ENCODE measurements at regions not wholly inside any gene's neighbourhood (a gene's known extent, or its start where the extent isn't known, plus 50 kb on each side); places are given as distances from the start of the nearest gene placed in this dataset.
"Not testable (repeated sequence)": the region's sequence is repeated elsewhere in the genome, so short reads cannot be mapped to it uniquely, and the experiment has no call there.

DNA sequence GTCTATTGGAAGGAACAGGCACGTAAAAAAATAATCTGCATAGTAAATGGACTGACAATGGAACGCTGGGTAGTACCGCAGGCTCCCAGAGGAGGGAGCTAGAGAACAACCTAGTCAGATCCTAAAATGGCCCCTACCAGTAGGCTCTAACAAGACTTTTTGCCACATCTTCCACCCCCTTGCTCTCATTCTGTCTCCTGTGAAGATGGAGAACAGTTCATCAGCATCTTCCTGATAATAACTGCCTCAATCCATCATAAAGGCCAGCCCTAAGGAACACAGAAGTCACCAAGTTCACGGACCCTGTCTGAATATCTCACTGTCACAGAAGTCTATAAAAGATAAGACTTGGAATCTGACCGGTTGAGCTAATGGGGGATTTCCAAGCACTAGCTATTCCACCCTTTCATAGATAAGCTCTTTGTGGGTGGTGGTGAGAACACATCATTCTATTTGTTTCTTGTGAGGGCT is 133.4 kb downstream of the SLC1A3 start:
- peak; percentile 62 for DNase-seq (ENCODE audit: low read depth)

DNA sequence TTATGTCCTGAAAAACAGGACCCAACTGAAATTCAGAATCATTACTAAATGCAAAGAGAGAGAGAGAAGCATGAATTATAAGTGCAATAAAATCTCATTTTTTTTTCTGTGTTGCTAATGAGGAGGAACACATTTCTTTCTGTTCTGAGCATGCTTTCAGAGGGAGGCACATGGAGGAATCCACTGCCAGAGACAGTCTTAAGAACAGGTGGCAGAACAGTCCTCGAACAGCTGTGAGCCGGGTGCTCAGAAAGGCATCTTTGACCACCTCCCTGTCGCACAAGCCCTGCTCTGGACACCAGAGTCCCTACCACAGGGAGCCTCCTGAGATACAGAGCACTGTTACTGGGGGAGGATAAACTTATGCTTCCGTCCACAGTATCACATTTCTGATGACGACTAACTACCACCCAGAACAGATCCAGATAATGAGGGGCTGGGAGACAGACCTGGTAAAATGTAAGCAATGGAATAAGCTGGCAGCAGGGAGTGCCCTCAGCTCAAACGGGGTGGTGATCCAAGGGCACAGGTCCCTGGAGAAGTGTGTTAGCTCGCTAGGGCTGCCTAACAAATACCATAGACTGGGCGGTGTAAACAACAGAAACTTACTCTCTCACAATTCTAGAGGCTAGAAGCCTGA is 134.0 kb downstream of the SLC1A3 start:
- no peak for DNase-seq (ENCODE audit: low read depth)

DNA sequence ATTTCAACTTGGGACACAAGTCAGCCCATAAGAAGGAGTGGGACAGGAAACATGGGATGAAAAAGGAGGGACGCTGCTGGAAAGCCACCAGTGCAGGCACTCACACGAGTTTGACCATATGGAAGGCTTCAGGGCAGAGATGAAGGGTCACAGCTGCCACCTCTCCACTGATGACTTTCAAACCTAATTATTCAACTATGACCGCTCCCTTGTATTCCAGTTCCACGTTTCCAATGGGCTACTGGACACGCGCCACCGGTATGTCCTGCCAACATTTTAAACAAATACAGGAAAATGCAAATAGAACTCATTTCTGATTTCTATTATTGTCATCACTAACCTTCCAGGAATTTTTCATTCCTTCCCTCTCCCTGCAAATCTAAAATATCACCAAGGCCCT is 134.7 kb downstream of the SLC1A3 start:
- no peak for DNase-seq (ENCODE audit: low read depth)

DNA sequence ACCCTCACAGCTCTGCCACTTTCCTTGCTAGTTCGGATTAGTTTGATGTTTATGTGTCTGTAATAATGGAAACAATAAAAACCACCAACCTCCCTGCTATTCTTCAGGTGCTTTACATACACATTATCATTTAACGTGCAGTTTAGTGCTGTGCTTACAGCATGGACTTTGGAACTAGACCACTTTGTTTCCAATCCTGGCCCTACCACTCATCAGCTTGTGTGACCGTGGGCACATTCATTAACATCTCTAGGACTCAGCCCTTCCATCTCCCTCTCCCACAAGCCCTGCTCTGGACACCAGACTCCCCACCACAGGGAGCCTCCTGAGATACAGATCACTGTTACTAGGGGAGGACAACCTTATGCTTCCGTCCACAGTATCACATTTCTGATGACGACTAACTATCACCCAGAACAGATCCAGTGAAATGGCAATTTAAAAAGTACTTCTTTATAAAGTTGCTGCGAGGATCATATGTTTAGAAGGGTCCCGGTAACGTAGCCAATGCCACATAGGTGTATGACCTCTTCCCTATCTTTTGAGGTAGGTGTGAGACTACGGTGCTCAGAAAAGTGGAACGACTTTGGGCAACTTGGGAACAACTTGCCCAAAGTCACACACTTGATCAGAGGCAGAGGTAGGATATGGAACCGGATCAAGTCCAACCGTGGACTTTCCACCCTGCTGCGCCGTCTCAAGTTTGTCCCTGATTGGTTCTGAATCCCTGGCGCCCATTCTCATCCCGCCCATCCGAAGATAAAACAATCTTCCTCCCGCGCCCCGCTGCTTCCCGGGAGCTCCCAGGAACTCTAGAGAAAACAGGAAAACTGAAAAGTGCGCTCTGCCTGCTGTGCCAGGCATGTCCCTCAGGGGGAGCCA is 132.4 kb upstream of the NIPBL start:
- DNase-seq (ENCODE audit: low read depth) = peak; percentile 28

DNA sequence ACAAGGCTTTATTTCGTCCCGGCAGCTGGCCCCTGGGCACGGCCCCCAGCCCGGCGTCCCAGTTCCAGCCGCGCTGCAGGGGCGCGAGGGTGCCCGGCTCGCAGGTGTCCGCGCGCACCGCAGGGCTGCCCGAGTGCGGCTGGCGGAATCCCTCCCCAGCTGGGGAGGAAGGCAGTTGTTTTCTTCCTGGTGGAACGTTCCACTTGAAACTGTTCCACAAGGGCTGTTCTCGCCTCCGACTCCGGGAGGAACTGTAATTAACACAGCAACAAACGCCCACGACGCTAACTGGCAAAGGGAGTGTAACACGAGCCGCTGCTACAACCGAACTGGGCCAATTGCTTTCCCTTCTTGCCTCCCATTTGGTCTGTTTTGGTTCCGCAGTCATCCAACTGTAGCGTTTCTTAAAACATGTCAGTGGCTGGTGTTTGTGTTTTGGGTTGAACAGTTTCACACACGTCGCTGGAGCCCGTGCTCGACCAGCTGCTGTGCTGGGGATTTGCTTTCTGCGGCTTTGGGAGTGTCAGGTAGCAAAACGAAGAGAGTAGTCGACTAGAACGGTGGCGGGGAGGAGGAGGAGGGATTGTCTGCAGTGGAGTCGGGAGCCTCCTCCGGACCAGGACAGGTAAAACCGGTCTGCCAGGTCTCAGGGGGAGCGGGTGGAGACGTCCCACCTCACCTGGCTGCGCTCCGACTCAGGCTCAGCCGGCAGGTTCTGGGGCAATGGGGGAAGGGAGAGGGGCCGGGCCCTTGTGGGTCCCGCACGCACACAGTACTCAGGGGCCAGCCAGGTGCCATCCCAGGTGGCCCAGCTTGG is 131.6 kb upstream of the NIPBL start:
- no peak for DNase-seq (ENCODE audit: low read depth)

DNA sequence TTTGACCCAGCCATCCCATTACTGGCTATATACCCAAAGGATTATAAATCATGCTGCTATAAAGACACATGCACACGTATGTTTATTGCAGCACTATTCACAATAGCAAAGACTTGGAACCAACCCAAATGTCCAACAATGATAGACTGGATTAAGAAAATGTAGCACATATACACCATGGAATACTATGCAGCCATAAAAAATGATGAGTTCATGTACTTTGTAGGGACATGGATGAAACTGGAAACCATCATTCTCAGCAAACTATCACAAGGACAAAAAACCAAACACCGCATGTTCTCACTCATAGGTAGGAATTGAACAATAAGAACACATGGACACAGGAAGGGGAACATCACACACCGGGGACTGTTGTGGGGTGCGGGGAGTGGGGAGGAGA is 128.8 kb upstream of the NIPBL start:
- DNase-seq (ENCODE audit: low read depth) = not testable (repeated sequence)

DNA sequence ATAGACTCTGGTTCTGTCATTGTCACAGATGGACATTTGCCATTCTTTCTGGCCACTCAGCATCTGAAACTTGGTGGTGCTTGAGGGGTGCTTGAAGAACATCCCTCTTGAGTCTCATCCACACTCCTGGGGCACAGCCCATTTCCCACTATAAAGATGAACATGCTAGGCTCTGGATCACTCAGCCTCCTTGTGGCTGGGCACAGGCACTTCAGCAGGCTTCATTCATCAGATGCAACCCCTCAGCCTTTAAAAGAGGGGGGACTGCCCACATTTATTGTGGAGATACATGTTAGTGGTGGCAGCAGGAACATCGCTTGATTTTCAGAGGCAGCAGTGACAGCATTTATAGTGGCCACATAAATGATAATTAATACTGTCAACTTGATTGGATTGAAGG is 124.7 kb upstream of the NIPBL start:
- DNase-seq (ENCODE audit: low read depth) = no peak

DNA sequence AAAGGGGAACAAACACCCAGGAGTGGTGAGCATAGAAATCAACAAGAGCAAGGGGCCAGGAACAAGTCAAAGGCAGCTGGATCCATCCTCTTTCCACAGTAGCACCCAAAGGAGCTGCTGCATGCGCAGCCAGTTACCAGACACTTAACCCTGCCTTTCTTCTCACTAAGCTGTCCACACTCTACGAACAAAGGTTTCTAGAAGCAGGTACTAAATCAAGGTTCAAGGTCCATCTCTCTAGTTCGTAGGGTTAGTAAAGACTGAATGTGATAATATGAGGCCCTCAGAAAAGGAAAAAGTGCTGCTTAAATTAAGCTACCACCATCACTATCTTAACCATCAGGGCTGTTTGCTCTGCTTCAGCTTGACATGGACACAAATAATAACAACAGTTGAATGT is 121.2 kb upstream of the NIPBL start:
- DNase-seq (ENCODE audit: low read depth) = no peak

DNA sequence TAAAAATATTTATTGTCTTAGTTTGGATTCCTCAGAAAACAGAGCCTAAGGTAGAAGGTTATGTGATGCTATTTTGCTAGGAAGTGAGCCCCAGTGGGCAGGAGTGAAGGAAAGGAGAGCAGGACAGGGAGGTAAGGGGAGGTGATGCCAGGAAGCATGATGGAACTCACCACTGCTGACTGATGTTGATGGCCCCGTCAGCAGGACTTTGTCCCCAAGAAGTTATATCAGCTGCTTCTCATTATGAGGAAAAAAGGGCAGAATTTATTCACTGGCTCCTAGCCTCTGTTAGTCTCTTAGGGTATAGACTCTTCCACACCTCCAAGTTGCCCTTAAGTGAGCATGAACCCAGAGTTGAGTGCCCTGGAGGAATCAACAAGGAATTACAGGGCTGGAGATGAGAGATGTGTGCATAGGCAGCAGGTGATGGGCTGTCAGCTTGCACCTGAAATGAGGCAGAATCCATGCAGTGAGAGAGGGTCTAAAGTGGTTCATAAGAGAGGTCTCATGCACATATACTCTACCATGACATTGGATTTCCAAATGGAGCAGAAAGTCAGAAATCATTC is 120.6 kb upstream of the NIPBL start:
- DNase-seq (ENCODE audit: low read depth) = no peak

DNA sequence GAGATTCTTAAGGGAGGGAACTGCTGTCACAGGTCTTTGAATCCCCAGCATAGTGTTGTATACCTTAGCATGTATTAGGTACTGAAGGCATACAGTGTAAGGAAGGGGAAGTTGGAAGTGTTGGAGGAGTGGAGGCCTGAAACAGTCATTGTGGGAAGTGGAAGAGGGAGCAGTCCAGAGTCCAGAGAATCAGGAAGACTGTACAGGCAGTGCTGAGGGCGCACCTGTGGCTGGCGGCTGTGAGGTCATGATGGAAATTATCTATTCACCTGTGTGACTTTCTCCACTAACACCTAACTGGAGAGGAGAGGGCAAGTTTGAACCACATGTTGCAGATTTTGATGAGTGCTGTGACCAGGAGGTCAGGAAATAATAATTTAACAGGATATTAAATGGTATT is 119.7 kb upstream of the NIPBL start:
- no peak for DNase-seq (ENCODE audit: low read depth)

DNA sequence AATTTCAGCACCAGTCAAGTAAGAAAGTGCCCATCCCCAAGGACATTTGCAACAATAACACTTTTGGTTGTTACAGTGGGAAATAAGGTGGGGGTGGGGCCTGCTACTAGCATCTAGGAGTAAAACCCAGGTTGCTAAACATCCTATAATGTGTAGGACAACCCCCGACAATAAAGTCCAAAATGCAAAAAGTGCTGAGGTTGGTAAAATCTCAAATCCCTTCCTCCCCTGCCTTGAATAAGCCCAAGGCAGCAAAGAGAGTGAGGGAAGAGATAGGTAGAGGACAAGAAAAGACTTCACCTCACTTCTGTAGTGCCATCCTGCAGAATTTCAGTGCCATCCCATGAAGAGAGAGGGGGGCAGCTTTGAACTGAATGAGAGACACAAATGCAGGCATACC is 117.5 kb upstream of the NIPBL start:
- DNase-seq (ENCODE audit: low read depth) = no peak

DNA sequence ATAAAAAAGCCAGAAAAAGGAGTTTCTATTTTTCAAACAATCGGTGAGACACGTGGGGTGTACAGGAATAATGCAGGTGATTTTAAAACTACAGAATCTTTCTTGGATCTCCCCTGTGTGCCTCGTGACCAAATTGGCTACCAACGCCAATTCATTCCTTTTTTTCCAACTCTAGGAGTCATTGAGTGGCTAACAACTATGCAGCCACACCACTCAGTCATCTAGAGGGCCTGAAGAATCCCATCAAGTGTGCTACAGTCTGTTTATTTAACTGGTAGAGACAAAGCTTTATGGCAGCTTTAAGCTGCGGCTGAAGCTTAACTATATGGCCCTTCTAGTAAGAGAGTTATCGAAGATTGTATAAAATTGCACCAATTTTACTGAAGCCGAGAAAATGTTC is 113.1 kb upstream of the NIPBL start:
- DNase-seq (ENCODE audit: low read depth) = no peak

DNA sequence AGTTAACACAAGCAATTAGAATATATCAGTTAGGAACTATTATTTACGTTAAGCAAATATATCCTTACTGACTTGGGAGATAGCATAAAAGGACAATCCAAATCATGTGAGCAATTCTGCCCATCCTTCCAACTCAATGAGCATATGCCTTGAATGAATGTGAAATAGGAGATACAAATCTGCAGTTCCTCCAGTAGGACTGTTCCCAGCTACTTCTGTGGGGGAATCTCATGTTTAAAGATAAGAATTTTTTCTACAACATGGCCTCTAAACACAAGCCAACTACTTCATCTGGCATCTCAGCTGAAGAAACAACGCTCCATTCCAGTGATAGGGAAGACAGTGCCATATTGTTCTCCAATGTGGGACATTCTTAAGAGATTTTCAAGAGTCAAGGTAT is 110.7 kb upstream of the NIPBL start:
- DNase-seq (ENCODE audit: low read depth) = no peak

DNA sequence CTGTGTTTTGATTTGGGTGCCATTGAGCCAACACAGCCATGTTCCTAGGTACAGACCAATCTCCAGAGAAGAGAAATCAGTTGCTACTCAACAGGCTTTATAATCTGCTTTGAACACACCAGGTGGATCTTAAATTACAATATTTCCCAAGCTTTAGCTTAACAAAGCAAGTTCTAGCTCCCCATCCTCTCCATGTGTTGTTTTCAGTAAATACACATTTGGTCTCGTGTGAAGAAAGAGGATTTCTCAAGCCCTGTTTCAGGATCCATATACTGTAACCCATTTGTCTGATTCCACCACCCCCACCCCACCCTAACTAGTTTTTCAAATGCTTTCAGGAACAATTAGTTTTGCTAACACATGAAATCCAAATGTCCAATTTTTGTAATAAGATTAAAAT is 109.6 kb upstream of the NIPBL start:
- DNase-seq (ENCODE audit: low read depth) = no peak

DNA sequence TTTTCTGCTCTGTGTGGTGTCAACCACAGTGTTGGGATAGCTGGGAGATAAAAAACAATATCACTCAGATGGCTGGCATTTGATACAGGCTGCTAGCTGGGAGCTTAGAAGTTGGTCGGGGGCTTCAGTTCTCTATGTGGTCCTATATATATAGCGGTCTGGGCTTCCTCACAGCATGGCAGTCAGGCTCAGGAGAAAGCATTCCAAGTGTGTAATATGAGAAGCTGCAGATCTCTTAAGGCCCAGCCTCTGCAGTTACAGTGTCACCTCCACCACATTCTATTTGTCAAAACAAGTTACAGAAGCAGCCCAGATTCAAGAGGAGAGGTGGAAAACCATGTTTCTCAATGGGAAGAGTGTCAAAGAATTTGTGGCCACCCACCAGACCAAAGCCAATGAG is 108.1 kb upstream of the NIPBL start:
- DNase-seq (ENCODE audit: low read depth) = no peak

DNA sequence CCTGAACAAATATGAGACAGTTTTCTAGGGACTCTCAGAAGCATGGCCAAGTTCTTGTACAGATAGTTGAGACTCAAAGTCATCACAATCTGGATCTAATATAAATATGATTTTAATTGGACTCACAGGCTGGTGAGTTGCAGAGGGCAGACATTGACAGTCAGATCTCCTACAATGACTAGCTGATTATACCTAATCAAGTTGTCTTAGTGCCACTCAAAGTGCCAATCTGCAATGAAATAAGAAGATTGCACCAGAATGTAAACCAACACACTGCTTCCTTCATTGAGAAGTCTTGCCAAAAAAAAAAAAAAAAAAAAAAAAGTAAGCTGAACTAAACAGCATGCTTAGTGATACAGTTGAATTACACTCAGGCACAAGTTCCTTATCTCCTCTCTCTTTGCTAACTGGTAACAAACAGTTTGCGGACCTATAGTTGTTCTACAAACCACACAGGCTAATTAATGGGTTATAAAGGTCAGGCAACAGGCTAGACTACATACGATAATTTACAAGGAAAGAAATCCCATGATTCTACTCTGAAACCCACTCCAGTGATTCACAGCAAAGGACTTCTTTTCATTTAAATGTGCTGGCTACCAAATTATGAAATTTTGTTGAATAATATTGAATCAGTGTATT is 107.3 kb upstream of the NIPBL start:
- no peak for DNase-seq (ENCODE audit: low read depth)

DNA sequence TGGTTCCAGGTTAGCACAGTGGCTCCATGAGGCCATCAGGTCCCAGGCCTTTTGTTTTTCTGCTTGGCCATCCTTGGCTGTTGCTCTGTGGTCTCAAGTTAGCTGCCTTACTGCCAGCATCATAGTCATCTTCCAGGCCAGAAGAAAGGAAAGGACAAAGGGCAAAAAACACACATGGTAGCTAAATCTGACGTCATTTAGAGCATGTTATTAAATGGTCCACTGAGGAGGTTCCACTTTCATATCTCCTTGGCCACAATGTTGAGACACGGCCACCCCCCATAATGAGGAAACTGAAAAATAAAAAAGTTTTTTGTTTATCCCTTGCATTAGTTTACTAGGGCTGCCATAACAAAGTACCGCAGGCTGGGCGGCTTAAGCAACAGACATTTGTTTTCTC is 106.4 kb upstream of the NIPBL start:
- DNase-seq (ENCODE audit: low read depth) = no peak

DNA sequence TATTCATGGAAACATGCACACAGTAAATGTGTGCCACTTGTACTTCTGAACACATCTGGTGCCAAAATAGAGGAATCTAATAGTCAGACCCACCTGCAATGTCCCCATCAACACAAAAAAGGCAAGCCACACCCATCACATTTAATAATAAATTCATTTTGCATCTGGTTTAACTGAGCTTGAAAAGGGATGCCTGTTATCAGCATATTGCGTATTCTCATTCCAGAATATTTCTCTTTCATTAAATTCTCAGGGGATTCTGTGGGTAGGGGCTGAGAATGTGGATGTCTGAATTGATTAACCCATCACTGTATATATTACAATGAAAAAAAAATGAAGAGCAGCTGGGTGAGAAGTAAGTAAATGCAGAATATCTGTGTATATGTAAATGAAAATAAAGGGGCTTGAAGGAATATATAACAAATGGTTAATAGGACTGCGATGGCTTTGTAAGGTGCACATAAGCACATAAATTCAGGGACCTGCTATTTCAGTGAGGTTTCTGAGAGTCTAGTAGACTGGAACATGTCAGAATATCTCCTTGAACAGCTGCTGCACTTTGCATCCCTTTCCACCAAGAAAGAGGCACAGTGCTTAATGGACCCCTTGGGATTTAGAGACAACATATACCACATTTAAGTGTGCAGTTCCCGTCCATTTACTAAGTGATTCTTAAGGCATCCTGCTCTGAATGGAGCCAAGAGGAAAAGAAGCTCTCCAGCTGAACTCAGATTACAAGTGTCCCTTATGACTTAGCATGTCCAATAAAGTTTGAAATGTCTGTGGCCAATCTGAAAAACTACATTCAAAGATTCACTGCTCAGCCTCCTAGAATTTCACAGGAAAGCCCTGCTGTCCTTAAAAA is 104.1 kb upstream of the NIPBL start:
- no peak for DNase-seq (ENCODE audit: low read depth)

DNA sequence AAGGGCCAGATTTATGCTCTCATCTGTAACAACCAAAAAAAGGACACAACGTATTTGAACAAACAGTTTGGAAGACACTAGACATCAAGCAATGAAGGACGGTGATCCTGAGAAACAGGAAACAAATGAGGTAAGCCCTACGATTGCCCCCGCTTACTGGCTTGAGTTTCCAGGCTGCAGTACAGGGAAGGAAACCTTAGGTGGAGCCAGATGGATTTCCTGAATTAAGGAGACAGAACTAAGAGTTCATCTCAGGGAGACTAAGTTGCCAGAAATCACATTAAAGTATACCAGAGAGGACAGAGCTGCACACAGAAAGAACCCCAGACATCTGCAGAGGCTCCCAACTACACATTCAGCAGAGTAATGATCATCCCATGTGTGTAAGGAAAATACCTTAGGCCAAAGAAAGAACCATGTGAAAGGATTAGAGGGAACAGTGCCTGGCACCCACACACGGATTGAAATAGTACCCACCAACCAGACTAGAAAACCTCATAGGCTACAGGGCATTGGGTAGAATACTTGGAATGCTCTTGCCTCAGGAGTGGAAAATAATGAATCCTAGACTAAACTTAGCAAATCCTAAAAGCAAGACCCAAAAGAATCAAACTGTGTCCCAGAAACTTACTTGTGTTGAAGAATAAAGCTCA is 99.3 kb upstream of the NIPBL start:
- DNase-seq (ENCODE audit: low read depth) = no peak

DNA sequence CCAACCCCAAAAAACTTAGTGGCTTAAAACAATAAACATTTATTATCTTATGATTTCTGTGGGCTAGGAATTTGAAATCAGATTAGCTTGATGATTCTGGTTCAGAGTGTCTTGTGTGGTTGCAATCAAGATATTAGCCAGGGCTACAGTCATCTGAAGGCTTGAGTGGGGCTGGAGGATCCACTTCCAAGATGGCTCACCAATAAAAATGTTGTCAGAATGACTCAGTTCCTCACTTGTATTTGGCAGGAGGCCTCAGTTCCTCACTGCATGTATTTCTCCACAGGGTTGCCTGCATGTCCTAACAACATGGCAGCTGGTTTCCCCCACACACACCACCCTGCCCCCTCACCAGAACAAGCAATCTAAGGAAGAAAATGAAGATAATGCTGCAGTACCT is 98.2 kb upstream of the NIPBL start:
- no peak for DNase-seq (ENCODE audit: low read depth)

All from fibroblast of the conjunctiva (primary cell).